ENCODE measurements at regions not wholly inside any gene's neighbourhood (a gene's known extent, or its start where the extent isn't known, plus 50 kb on each side); places are given as distances from the start of the nearest gene placed in this dataset.

DNA sequence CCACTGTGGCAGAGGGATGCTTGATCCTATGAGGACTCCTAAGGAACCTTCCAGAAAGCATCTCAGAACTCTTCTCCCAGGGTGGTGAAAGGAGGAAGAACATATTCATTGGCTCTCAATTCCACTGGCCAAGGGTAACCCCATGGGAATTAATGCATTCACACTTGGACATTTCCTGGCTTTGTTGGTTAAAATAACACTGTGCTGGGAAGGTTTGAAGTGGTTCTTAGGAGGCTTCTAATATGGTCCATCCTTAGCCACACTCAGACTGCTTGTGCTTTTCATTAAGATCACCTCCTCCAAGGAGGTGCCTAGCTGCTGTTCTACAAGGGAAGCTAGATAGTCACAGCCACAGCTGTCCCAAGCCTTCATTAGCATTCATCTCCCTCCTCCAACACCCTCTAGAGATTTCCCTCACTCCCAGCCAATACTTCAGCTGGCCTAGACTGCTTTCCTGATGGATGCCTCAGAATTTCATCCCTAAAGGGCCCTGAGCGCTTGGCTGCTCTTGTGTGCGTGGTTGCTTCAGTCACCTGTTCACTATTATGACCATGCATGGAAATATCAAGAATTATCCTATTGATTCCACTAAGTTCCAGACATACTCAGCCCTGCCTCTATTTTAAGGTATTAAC lies 544.4 kb downstream of the PLPP3 start:
- no peak overlapping the region; a peak in 1 of 7 replicates for H3K27ac Mint-ChIP-seq
- H3K18ac ChIP-seq (ENCODE audit: insufficient read length, low read depth, low read length), result no peak overlapping the region

More for the DNA sequence above, 544.4 kb downstream of the PLPP3 start:
- H2BK12ac ChIP-seq (ENCODE audit: insufficient read length, low read depth, low read length), result no peak overlapping the region
- no peak overlapping the region for H3K23ac ChIP-seq (ENCODE audit: insufficient read length, low read depth, low read length)
- H2BK15ac ChIP-seq (ENCODE audit: low read depth, low read length), result no peak overlapping the region
- no peaks in the 10 kb centered on the region for H3K79me1 ChIP-seq (ENCODE audit: insufficient read depth, low read depth, low read length, poor library complexity, severe bottlenecking)
- H4K91ac ChIP-seq (ENCODE audit: insufficient read length, low read depth, low read length), result no peak overlapping the region
- no peak overlapping the region for H3K14ac ChIP-seq (ENCODE audit: insufficient read depth, low read length)
- H2BK5ac ChIP-seq (ENCODE audit: insufficient read length, low read length), result no peak overlapping the region
- no peak overlapping the region for H2BK120ac ChIP-seq (ENCODE audit: low read depth, low read length, poor library complexity, severe bottlenecking)
- H3K4me3 Mint-ChIP-seq, result no peak overlapping the region
- no peaks in the 10 kb centered on the region for H3K4me1 Mint-ChIP-seq
- DNase-seq, result no peak
- TF ChIP-seq, protein P1, sequence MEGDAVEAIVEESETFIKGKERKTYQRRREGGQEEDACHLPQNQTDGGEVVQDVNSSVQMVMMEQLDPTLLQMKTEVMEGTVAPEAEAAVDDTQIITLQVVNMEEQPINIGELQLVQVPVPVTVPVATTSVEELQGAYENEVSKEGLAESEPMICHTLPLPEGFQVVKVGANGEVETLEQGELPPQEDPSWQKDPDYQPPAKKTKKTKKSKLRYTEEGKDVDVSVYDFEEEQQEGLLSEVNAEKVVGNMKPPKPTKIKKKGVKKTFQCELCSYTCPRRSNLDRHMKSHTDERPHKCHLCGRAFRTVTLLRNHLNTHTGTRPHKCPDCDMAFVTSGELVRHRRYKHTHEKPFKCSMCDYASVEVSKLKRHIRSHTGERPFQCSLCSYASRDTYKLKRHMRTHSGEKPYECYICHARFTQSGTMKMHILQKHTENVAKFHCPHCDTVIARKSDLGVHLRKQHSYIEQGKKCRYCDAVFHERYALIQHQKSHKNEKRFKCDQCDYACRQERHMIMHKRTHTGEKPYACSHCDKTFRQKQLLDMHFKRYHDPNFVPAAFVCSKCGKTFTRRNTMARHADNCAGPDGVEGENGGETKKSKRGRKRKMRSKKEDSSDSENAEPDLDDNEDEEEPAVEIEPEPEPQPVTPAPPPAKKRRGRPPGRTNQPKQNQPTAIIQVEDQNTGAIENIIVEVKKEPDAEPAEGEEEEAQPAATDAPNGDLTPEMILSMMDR (conservative IDR thresholded peaks at IDR 0.05), result no peak
- 0 out of 5 replicates have a peak, but pooled peaks cover 0 to 2% of the 10 kb centered on the region in 2 experiments for H3K9me3 Mint-ChIP-seq
- H3K23me2 ChIP-seq (ENCODE audit: insufficient read length, low read depth, low read length, poor library complexity, severe bottlenecking), result no peaks in the 10 kb centered on the region
- no peak overlapping the region for H2AFZ ChIP-seq (ENCODE audit: low read length)
- H4K5ac ChIP-seq (ENCODE audit: insufficient read length, low read depth, low read length), result no peak overlapping the region
- peaks cover 2% of the 10 kb centered on the region; the same call in 1 of the 2 replicates for H3K27me3 Mint-ChIP-seq (ENCODE audit: low read depth)
- no peaks in the 10 kb centered on the region for H3K9me3 ChIP-seq (ENCODE audit: control insufficient read depth, low read depth, low read length)
- H3K4ac ChIP-seq (ENCODE audit: low read depth, low read length), result no peak overlapping the region
- H3K79me2 ChIP-seq (ENCODE audit: insufficient read depth, low read length), result no peaks in the 10 kb centered on the region
- no peak overlapping the region for H4K8ac ChIP-seq (replicated peaks; ENCODE audit: insufficient read length, low read depth, low read length)
- no peaks in the 10 kb centered on the region for H3K36me3 Mint-ChIP-seq (ENCODE audit: insufficient read depth in 1 of 3, low read depth in 3 of 3)
- no peaks in the 10 kb centered on the region for H4K20me1 ChIP-seq (ENCODE audit: control insufficient read depth, insufficient read depth, insufficient read length)
- H2BK20ac ChIP-seq (ENCODE audit: low read depth, low read length, poor library complexity, severe bottlenecking), result no peak overlapping the region
- no peak overlapping the region for H3K9ac ChIP-seq (ENCODE audit: extremely low read depth, insufficient read length, low read length)
- no peak overlapping the region for H3K56ac ChIP-seq (ENCODE audit: insufficient read length, low read depth, low read length)
- no peak overlapping the region for H3K27ac ChIP-seq (ENCODE audit: insufficient read length, low read depth, low read length)
- no peaks in the 10 kb centered on the region for H3K4me1 ChIP-seq (ENCODE audit: insufficient read depth, low read length)
- H3K27me3 ChIP-seq (ENCODE audit: insufficient read depth, low read length), result no peaks in the 10 kb centered on the region
- no peak overlapping the region for H3T11ph ChIP-seq (ENCODE audit: low read length)
- H3K4me2 ChIP-seq (ENCODE audit: insufficient read depth, insufficient read length, low read length), result no peak overlapping the region
- no CpG with 5 or more reads among the region's 2 CpGs for WGBS (ENCODE audit: extremely low coverage, insufficient read length, low lambda C conversion rate)
- no peak overlapping the region for H2AK5ac ChIP-seq (ENCODE audit: insufficient read length, low read length)

All from H9 (cell line).